ENCODE measurements at regions not wholly inside any gene's neighbourhood (a gene's known extent, or its start where the extent isn't known, plus 50 kb on each side); places are given as distances from the start of the nearest gene placed in this dataset.

DNA sequence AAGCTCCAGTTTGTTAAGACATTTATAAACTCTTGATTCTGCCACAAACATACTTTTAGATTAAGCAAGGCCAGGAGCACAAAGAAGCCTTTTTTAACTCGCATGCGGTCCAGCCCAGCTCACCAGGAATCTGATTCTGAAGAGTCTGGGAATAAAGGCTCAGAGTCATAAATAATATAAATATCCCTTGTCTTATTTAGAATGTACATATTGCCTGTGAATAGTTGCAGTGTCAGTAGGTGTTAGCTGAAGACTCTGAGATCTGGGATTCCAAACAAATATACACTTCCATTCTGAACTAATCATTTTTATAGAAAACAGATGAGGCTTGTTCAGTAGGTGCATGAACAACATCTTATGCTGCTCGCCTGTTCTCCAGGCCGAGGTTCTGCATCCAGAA is 59.1 kb upstream of the ELAC2 start:
- Histone ChIP-seq H3K27me3 (ENCODE audit: control insufficient read depth in 2 of 2, insufficient read depth in 2 of 2, low read length in 2 of 2) (no peaks in the 10 kb centered on the region), H3K79me2 (ENCODE audit: control insufficient read depth, insufficient read depth, low read length) (no peaks in the 10 kb centered on the region), H3K4me1 (ENCODE audit: control insufficient read depth, extremely low read depth, insufficient read depth, low read length) (no peaks in the 10 kb centered on the region), H3K4me3 (replicated peaks in 1 of 3; ENCODE audit: insufficient read depth in 1 of 3, low read depth in 1 of 3, low read length in 3 of 3) (no peak overlapping the region), H4K20me1 (replicated peaks; ENCODE audit: control insufficient read depth, extremely low read depth, insufficient read depth, low read length) (no peaks in the 10 kb centered on the region), H3K36me3 (ENCODE audit: control insufficient read depth in 2 of 2, extremely low read depth in 1 of 2, insufficient read depth in 2 of 2, low read length in 2 of 2) (no peaks in the 10 kb centered on the region), H3K9me1 (replicated peaks; ENCODE audit: control insufficient read depth, extremely low read depth, insufficient read depth, low read length) (no peaks in the 10 kb centered on the region), H3K27ac (ENCODE audit: insufficient read depth, low read depth, low read length) (no peak overlapping the region), H3K9ac (replicated peaks; ENCODE audit: extremely low read depth, insufficient read depth, low read length) (no peak overlapping the region), H2AFZ (ENCODE audit: low read depth, low read length) (no peak overlapping the region), H3K4me2 (ENCODE audit: insufficient read depth, low read length) (no peak overlapping the region), H3K9me3 (replicated peaks; ENCODE audit: control insufficient read depth, insufficient read depth, low read length) (no peaks in the 10 kb centered on the region)
- ChIA-PET POLR2A (no interaction called here), CTCF (no interaction called here)
- no peak for FAIRE-seq
- TF ChIP-seq GATA2 (IDR thresholded peaks at IDR 0.05; ENCODE audit: insufficient read depth, insufficient read length, low read depth, low read length) (no peak), CTCF (IDR thresholded peaks at IDR 0.05; ENCODE audit: extremely low read depth in 1 of 2, insufficient read depth in 1 of 2, low read depth in 1 of 2, low read length in 2 of 2) (no peak), JUN (IDR thresholded peaks at IDR 0.05; ENCODE audit: borderline replicate concordance, insufficient read depth, insufficient read length, low read depth) (no peak), POLR2A (IDR thresholded peaks at IDR 0.05; ENCODE audit: low read depth, low read length) (no peak), EZH2 (IDR thresholded peaks at IDR 0.05; ENCODE audit: borderline replicate concordance, low read depth, low read length, severe bottlenecking) (no peak), POLR2AphosphoS5 (IDR thresholded peaks at IDR 0.05; ENCODE audit: insufficient read depth, low read depth, low read length) (no peak), MAX (IDR thresholded peaks at IDR 0.05; ENCODE audit: insufficient read depth, insufficient read length) (no peak), FOS (IDR thresholded peaks at IDR 0.05; ENCODE audit: borderline replicate concordance, insufficient read depth, low read length) (no peak), MYC (IDR thresholded peaks at IDR 0.05; ENCODE audit: low read depth, low read length) (no peak)
- dilution Hi-C loops (cut with MboI; ENCODE audit: extremely low pct_ligation_motif_present, low sequenced_read_pairs) (no loop called here), intact Hi-C loops (cut with micrococcal nuclease) (no loop called here)
- no peak for DNase-seq (ENCODE audit: low read depth, low spot score)
- no TSS peak for BruUV-seq (replicated peaks)

Measured in endothelial cell of umbilical vein (primary cell).